ENCODE measurements at regions not wholly inside any gene's neighbourhood (a gene's known extent, or its start where the extent isn't known, plus 50 kb on each side); places are given as distances from the start of the nearest gene placed in this dataset.

DNA sequence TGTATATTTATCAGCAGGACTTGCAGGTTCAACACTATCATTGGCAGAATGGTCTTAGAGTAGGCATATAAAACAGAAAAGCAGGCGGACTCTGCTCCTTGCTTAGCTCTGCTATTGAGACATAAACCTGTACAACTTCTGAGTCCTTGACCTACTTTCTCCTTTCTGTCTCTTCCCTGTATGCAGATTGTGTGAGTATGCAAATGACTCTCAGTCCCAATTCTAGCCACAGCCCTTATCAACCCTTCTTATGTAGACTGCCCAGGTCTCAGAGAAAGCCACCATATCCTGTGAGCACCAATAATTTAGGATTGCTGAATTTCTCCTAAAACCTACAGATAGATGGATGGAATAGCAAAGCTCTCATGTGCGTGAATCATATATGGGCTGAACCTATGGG is 367.6 kb upstream of the DDI1 start:
- no peak for DNase-seq (ENCODE audit: low spot score)

DNA sequence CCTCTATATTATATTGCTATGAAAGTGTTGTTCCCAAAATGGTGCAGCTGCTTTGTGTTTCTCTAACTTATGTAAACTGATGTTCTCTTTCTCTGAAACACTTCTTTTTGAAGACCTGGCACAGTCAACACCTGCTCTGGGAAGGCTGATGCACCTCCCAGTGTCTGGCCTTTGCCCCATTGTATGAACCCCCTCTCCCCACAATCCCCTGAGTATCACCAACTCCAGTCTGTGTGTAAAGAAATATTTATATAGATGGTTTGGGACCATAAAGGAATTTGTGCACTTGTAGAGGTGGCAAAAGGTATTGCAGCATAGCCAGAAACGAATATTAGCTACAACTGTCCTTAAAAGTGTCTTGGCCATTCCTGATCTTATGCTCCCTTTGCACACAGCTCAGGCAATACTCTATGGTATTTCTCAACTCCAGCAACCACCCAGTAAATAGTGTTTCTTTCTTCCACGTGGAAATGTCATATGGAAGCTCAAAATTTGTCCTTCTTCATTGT is 365.2 kb upstream of the DDI1 start:
- no peak for DNase-seq (ENCODE audit: low spot score)

DNA sequence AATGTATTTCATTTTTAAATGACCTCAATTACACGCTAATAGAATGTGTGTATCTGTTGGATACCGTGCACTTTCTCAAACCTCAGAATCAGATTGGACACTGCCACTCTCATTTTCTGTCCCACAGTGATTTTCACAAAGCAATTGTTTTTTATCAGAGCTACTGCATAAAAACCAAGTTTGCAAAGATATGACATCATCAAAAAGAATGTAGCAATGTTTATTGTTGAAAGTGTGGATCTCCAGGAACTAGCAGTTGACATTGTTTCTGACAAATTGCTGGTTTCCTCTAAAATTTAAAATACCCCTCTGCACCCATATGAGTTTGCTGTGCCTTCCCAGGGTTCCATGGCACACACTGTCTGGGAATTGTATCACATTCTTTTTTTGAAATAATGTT is 362.7 kb upstream of the DDI1 start:
- DNase-seq (ENCODE audit: low spot score) = no peak

DNA sequence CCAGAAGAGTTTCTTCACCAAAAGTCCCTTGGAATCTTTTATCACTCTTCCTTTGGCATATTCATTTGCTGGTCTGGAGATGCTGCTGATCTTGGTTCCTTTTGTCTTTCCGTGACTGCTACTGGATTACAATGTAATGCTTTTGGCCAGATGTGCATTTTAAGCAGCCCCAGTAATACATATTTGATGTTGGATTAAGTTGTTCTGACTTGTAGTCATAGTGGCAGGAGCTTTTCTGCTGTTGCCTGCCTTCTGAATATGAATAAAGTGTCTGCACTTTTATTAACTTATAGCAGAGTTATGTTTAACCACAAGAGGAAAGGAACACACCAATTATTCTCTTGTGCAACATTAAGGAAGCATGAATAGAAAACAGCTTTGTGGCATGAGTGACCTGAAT is 360.0 kb upstream of the DDI1 start:
- DNase-seq (ENCODE audit: low spot score) = no peak

DNA sequence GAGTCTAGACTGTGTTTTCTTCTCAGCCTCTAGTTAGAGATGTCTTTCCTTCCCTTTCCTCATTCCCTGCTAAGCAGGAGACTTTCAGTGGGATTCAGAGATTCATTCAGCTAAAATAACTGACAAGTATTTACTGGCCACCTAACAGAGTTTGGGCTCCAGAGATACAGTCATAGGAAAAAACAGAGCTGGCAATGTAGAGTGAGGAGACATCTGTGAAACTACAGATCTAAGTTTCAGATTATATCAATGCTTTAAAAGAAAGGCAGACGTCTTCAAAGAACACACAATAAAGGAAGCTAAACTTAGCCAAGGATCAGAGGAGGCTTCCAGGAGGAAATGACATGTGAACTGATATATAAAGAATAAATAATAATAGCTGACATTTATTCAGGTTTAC is 355.6 kb upstream of the DDI1 start:
- no peak for DNase-seq (ENCODE audit: low spot score)

DNA sequence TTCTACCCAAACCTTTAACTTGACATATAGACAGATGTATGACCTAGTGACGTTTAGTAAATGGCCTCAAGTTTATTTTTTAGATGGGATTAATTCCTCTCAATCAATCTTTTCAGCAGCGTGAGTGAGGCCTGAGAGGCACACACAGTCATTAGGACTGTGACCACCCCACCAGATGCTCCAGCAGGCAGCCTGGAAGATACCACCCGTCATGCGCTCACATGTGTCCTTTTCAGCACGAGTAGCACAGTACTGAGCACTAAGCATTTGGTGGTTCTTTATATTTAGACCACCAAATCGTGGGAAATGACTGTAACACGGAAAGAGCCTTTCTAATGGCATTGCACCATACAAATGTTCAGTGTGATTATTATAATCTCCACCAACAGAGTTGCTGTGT is 354.6 kb upstream of the DDI1 start:
- DNase-seq (ENCODE audit: low spot score) = no peak

DNA sequence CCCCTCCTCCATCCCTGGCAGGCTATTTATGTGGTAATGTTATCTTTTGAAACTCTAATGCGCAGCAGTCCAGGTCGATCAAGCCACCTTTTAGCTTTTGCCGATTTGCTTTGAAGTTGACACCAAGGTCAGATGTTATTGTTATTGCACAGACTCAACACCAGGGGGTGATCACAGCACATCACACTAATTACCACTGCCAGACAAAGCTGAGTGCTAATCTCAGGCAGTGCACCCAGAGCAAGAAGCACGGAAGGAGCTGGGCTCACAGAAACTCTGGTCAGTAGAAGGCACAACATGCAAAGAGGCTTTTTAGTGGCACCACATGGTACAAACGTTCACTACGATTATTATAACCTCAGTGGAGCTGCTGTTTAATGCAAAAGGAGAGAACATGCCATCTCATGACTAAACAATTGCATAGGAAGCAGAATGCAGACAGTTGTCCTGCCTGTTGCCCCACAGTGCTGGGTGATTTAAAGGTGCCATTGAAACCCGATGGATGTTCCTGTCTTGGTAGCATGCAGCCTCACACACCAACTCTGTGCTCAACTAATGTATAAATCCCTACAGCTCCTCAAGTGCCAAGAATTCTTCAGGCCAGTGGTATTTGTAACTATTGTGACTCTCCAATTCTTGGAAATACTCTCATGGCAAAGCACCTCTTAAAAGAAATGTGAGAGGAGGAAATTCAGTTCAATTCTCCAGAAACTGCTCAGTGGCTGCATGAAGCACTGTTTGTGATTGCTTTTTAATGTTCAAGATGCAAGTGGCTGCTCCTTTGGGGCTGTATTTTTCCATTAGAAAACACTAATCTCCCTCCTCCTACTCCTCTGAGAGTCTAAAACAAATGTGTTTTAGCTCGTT is 353.9 kb upstream of the DDI1 start:
- peak; percentile 83 for DNase-seq (ENCODE audit: low spot score)

DNA sequence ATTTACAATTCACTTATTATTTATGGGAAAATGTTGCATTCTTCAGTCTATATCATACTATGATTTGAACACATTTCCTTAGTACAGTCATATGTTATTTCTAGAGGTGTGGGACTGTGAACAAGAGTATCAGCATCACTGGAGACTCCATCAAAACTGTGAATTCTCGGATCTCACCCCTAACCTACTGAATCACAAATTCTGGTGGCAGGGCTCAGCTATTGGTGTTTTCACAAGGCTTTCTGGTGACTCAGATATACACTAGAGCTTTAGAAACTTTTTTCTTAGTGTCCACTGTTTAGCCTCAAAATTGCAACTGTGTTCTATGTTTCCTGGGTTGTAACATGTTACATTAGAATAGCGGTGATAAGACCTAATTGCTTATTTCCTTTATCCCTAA is 352.9 kb upstream of the DDI1 start:
- no peak for DNase-seq (ENCODE audit: low spot score)

DNA sequence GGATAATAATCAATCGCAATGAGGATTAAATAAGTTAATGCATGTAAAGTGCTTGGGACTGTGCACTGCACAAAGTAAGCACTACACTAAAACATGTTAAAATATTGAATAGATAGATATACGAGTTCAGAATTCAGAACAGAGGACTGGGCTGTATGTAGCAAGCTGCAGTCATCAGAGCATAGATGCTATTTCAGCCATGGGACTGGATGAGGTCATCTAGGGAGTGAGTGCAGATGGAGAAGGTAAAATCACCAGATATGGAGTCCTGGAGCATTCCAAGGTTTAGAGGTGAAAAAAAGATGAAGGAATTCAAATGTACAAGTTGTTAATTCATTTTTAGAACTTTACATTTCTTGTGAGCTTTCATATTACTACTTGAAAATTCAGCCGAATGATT is 347.5 kb upstream of the DDI1 start:
- no peak for DNase-seq (ENCODE audit: low spot score)

DNA sequence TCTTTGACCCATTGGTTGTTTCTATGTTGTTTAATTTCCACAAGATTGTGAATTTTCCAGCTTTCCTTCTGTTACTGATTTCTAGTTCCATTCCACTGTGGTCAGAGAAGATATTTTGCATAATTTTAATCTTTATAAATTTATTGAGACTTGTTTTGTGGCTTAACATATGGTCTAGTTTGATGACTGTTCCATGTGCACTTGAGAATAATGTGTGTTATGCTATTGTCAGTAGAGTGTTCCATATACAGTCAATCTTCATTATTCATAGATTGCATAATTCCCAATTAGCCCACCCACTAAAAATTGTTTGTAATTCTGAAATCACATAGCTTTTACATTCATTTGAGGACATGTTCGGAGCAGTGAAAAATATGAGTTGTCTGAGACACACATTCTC is 346.1 kb upstream of the DDI1 start:
- no peak for DNase-seq (ENCODE audit: low spot score)

DNA sequence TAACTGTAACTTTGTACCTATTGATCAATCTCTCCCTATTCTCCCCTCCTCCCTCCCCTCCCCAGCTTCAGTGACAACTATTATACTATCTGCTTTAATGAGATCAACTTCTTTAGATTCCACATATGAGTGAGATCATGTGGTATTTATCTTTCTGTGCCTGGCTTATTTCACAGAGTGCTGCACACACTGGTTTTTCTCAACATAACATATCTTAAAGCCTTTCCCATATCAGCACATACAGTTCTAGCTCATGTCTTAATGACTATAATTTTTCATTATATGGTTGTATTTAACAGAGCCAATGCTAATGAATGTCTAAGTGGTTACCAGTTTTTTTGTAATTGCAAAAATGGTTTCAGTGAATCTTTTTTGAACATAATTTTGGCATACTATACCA is 340.3 kb upstream of the DDI1 start:
- no peak for DNase-seq (ENCODE audit: low spot score)

DNA sequence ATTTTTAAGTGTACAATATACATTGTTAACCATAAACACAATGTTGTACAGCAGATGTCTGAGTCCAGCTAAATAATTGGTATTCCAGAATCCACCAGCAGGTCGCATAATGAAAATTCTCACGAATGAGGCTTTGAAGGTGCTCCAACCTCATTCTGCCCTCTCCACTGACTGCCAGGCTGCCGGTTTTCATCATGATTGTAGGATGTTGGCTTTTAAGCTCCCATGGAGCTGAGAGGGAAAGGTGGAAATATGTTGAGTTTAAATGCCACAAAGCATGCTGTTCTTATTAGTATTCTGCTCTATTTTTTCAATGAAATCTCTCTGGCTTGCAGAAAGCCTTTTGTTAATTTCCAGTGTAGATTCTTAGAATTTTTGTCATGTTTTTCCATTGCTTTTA is 337.2 kb upstream of the DDI1 start:
- no peak for DNase-seq (ENCODE audit: low spot score)

DNA sequence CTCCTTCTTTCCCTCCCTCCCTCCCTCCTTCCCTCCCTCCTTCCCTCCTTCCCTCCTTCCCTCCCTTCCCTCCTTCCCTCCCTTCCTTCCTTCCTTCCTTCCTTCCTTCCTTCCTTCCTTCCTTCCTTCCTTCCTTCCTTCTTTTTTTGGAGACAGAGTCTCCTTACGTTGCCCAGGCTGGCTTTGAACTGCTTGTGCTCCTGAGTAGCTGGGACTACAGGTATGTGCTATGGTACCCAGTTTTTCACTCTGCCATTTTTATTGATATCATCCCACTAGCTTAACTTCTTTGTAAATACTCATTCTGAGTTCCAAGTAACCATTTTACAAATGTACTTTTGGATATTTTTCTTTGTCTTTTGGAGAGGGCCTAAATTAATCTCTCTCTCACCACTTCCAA is 336.8 kb upstream of the DDI1 start:
- DNase-seq (ENCODE audit: low spot score) = no peak

DNA sequence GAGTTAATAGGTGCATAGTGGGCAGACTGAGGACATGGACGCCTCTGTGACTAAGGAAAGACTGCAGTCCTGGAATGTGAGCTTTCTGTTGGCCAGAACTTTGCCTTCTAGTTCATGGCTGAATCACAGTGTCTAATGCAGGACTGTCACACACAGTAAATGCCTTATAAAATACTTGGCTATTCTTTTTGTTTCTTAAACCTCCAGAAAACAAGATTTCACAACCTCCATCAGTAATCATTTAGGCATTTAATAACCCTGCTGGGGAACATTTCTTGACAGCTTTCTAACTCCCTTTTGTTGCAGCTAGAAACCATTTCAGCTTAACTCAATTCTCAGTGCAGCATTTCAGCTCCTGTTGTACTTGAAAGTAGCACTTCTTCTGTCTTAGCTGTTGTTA is 335.8 kb upstream of the DDI1 start:
- DNase-seq (ENCODE audit: low spot score) = no peak

DNA sequence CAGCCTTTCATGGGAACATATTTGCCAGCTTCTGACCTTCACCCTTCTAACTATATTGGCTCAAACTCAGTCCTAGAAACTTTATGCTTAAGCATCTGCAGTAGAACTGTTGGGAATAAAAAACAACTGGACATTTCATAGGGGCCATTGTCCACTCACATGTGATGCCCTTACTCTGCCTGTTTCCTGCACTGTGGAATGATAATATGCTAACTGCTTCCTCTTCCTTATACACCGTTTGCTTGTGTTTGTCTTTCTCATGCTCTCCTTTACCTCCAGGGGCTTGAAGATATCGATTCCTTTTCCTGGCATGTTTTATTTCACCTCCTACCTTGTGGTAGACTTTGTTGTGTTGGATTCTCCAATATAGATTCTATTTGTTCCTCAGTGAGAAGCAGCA is 333.0 kb upstream of the DDI1 start:
- DNase-seq (ENCODE audit: low spot score) = no peak

DNA sequence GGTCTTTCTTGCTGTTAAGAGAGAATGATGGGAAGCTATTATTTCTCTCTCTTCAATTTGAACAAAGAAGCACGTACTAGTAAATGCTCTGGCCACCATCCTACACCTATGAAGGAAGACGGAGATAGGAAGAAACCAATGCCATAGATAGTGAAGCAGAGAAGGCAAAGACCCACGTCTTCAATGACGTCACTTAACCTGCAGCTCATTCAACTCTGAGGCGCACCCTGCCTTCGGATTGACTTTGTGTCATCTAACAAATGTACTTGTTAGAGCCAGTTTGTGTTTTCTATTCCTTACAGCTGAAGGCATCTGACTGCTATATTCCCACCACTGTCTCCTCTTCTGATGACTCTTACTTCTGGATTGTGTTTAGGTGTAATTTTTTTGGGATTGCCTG is 332.5 kb upstream of the DDI1 start:
- no peak for DNase-seq (ENCODE audit: low spot score)

DNA sequence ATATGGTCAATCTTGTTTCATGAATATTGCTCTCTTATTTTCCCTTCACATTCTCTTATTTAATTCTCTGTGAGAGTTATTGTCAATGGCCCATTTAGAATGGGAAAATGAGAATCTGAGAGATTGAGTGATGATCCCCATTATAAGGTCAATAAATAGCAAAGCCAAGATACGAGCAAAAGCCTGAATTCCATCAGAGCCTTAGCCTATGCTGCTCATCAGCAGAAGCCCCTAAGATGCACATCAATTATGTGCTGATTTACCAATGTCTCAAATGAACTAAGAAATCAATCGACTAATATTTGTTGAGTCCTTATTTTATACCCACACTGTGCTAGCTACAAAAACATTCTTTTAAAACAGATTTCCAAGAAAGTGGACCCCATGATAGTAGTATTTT is 330.8 kb upstream of the DDI1 start:
- no peak for DNase-seq (ENCODE audit: low spot score)

DNA sequence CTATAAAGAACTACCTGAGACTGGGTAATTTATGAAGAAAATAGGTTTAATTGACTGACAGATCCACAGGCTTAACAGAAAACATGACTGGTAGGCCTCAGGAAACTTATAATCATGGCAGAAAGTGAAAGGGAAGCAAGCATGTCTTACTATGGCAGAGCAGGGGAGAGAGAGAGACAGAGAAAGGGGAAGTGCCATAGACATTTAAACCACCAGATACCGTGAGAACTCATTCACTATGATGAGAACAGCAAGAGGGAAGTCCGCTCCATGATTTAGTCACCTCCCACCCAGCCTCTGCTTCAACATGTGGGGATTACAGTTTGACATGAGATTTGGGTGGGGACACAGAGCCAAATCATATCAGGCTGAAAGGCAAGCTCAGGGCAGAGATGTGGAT is 327.1 kb upstream of the DDI1 start:
- DNase-seq (ENCODE audit: low spot score) = no peak

DNA sequence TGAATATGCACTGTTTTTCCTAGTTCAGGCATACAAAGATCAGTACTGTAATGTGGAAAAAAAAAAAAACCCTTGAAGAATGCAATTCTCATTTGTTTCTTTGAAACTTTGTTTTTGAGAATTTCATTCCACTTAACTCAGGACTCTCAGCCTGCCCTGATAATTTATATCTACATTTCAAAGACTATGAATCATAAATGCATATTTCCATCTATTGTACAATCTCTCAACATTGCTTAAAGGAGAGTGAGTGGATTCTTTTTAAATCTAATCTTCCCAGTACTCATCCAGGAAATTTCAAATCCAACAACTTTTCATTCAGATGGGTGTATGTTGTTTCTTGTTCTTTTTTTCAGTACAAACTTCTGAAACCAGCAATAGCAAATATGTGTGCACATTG is 322.2 kb upstream of the DDI1 start:
- DNase-seq (ENCODE audit: low spot score) = no peak

DNA sequence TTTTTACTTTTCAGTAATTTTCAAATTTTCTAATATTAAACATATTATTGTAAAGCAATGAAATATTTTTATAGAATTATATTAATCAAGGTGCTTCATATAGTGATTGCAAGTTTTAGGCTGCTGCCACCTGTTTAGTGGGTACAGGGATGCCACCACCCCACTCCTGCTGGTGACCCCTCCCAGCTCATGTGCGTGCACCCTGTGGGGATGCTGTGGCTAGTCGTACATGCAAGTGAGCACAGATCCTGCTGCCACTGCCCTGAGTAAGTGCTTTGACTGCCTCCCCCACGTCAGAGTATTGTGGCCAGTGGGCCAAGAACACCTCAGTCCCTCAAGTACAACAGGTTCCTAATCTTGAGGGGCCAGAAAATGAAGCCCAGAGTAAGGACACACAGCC is 320.1 kb upstream of the DDI1 start:
- no peak for DNase-seq (ENCODE audit: low spot score)

DNA sequence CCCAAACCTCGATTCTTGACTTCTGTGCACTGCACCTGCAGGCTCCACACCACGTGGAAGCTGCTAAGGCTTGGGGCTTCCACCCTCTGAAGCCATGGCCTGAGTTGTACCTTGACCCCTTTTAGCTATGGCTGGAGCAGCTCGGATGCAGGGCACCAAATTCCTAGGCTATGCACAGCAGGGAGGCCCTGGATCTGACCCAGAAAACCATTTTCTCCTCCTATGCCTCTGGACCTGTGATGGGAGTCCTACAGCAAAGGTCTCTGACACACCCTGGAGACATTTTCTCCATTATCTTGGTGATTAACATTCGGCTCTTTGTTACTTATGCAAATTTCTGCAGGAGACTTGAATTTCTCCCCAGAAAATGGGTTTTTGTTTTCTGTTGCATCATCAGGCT is 309.2 kb upstream of the DDI1 start:
- DNase-seq (ENCODE audit: low spot score) = no peak

DNA sequence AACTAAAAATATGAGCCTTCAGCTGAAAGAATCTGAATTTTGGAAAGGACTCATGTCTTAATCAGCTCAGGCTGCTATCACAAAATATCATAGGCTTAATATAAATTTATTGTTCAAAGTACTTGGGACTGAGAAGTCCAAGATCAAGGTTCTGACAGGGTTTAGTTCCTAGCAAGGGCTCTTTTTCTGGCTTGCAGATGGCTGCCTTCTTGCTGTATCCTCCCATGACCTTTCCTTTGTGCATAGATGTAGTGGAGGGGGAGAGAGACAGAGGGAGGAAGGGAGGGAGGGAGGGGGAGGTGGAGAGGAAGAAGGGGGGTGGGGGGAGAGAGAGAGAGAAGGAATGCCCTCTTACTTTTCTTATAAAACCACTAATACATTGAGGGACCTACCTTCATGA is 306.8 kb upstream of the DDI1 start:
- DNase-seq (ENCODE audit: low spot score) = no peak

DNA sequence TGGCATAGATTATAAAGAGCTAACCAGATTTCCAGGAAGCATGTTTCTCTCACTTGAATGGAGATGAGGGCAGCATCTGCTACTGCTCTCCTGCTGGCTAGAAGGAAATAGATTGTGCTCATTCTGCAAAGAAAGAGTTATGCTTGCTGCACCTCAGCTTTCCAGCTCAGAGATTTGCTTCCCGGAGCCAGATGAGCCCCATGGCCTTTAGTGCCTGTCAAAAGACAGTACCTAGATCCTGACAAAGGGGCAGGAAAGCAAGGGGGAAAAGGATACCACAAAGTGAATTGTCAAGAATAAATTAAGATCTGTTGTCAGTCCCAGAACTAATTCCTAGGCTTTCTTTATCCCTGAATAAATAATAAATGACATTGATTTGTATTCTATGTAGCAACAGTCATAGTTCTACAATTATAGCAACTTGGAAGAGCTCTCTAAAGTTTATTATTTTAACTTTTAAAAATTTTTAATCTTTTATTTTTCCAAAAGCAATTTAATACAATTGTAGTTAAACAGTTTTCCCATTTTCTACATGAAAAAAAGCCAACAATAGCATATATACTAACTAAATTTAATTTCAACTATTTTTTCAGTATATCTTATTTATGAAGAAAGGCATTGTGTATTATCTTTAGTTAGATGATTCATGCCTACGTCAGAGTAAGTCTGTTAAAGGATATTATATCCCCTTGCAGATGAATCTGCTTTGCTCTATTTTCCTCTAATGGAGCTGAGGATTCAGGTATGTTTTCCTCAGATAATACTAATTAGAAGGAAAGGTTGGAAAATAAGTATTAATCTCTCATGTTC is 306.1 kb upstream of the DDI1 start:
- DNase-seq (ENCODE audit: low spot score) = no peak
